ENCODE measurements at regions not wholly inside any gene's neighbourhood (a gene's known extent, or its start where the extent isn't known, plus 50 kb on each side); places are given as distances from the start of the nearest gene placed in this dataset.

- ATAC-seq (no peak), DNase-seq (ENCODE audit: low spot score) (no peak), FAIRE-seq (no peak)
- in situ Hi-C loops (cut with HindIII; ENCODE audit: extremely low pct_ligation_motif_present, low pct_unique_long_range_greater_than_20kb) (no loop called here), intact Hi-C loops (cut with micrococcal nuclease; ENCODE audit: unreplicated experiment) (no loop called here)
- Histone ChIP-seq H3K9me3 (ENCODE audit: low read length) (no peaks in the 10 kb centered on the region), H3K79me2 (ENCODE audit: insufficient read depth, low read length) (no peaks in the 10 kb centered on the region), H2AFZ (ENCODE audit: low read length) (no peak overlapping the region), H3K4me3 (replicated peaks in 1 of 3; ENCODE audit: insufficient read depth in 1 of 3, low read depth in 2 of 3, low read length in 3 of 3) (no peak overlapping the region), H3K27ac (ENCODE audit: extremely low read length, insufficient read depth, low read length) (no peak overlapping the region), H3K4me1 (ENCODE audit: insufficient read depth, low read length) (no peaks in the 10 kb centered on the region), H3K27me3 (ENCODE audit: control insufficient read depth in 1 of 2, insufficient read depth in 2 of 2, low read length in 2 of 2) (peaks cover 3 to 17% of the 10 kb centered on the region in 2 experiments; a peak in 2 of 5 replicates), H3K9ac (ENCODE audit: insufficient read depth, low read depth, low read length) (no peak overlapping the region), H3K36me3 (replicated peaks in 1 of 2; ENCODE audit: control insufficient read depth in 1 of 2, insufficient read depth in 2 of 2, low read length in 2 of 2) (no peaks in the 10 kb centered on the region), H4K20me1 (ENCODE audit: insufficient read depth, low read length) (no peaks in the 10 kb centered on the region), H3K4me2 (ENCODE audit: low read depth, low read length) (no peak overlapping the region)
- POLR2A ChIA-PET, result no interaction called here
- no TSS peak for BruUV-seq (replicated peaks)
- WGBS (ENCODE audit: low lambda C conversion rate), result 19% methylated on average over 3 of the region's 5 CpGs
- TF ChIP-seq THYN1 (CRISPR knock-in tag; IDR thresholded peaks at IDR 0.05; ENCODE audit: borderline replicate concordance, low read depth), result no peak
- CTCF ChIA-PET (ENCODE audit: low intra/inter-chr PET ratio, low total read pairs), result no interaction called here
These were observed 157.3 kb upstream of the ALDH1B1 start for GRCh38 chr9:38235244-38235643.

- TF ChIP-seq ZFP91 (CRISPR knock-in tag; IDR thresholded peaks at IDR 0.05; ENCODE audit: borderline replicate concordance) (no peak), ZFP41 (CRISPR knock-in tag; IDR thresholded peaks at IDR 0.05; ENCODE audit: borderline replicate concordance) (no peak), E2F2 (CRISPR knock-in tag; IDR thresholded peaks at IDR 0.05; ENCODE audit: borderline replicate concordance) (no peak), ZNF580 (CRISPR knock-in tag; IDR thresholded peaks at IDR 0.05; ENCODE audit: borderline replicate concordance, low read depth) (no peak), TOE1 (CRISPR knock-in tag; IDR thresholded peaks at IDR 0.05) (no peak), ZNF224 (CRISPR knock-in tag; IDR thresholded peaks at IDR 0.05) (no peak), SP1 (IDR thresholded peaks at IDR 0.05) (no peak), SP1 (CRISPR knock-in tag; IDR thresholded peaks at IDR 0.05) (no peak), ZNF44 (CRISPR knock-in tag; IDR thresholded peaks at IDR 0.05) (no peak), SMAD9 (CRISPR knock-in tag; IDR thresholded peaks at IDR 0.05) (no peak), ZNF768 (CRISPR knock-in tag; IDR thresholded peaks at IDR 0.05) (no peak), GFI1 (CRISPR knock-in tag; IDR thresholded peaks at IDR 0.05; ENCODE audit: borderline replicate concordance) (no peak), ADNP (CRISPR knock-in tag; IDR thresholded peaks at IDR 0.05) (no peak), ZNF639 (CRISPR knock-in tag; conservative IDR thresholded peaks at IDR 0.05) (no peak)
- Histone ChIP-seq H3K4me1 (ENCODE audit: insufficient read depth, low read length) (no peaks in the 10 kb centered on the region), H3K27ac (ENCODE audit: extremely low read length, insufficient read depth, low read length) (no peak overlapping the region), H3K36me3 (replicated peaks in 1 of 2; ENCODE audit: control insufficient read depth in 1 of 2, insufficient read depth in 2 of 2, low read length in 2 of 2) (no peaks in the 10 kb centered on the region), H4K20me1 (ENCODE audit: insufficient read depth, low read length) (no peaks in the 10 kb centered on the region), H3K4me3 (replicated peaks in 1 of 3; ENCODE audit: insufficient read depth in 1 of 3, low read depth in 2 of 3, low read length in 3 of 3) (no peak overlapping the region), H2AFZ (ENCODE audit: low read length) (no peak overlapping the region), H3K4me2 (ENCODE audit: low read depth, low read length) (no peak overlapping the region), H3K79me2 (ENCODE audit: insufficient read depth, low read length) (no peaks in the 10 kb centered on the region), H3K9ac (ENCODE audit: insufficient read depth, low read depth, low read length) (no peak overlapping the region), H3K27me3 (ENCODE audit: control insufficient read depth in 1 of 2, insufficient read depth in 2 of 2, low read length in 2 of 2) (peaks cover 3 to 18% of the 10 kb centered on the region in 2 experiments; a peak in 2 of 5 replicates), H3K9me3 (ENCODE audit: low read length) (no peaks in the 10 kb centered on the region)
- CTCF ChIA-PET (ENCODE audit: low intra/inter-chr PET ratio, low total read pairs), result no interaction called here
- DNase-seq (ENCODE audit: low spot score) (no peak), FAIRE-seq (no peak), ATAC-seq (no peak)
- POLR2A ChIA-PET, result no interaction called here
- WGBS (ENCODE audit: low lambda C conversion rate), result 2% methylated on average over 5 of the region's 5 CpGs
- BruUV-seq (replicated peaks), result no TSS peak
- in situ Hi-C loops (cut with HindIII; ENCODE audit: extremely low pct_ligation_motif_present, low pct_unique_long_range_greater_than_20kb), result no loop called here
- intact Hi-C loops (cut with micrococcal nuclease; ENCODE audit: unreplicated experiment), result no loop called here
These were observed 157.9 kb upstream of the ALDH1B1 start for GRCh38 chr9:38234479-38235170.
